ENCODE measurements at regions not wholly inside any gene's neighbourhood (a gene's known extent, or its start where the extent isn't known, plus 50 kb on each side); places are given as distances from the start of the nearest gene placed in this dataset.

GRCh38 chr10:107415446-107415845, 250.9 kb upstream of the SORCS1 start:
- Histone ChIP-seq H3K4me1 (ENCODE audit: insufficient read depth, low read length) (no peaks in the 10 kb centered on the region), H3K36me3 (ENCODE audit: insufficient read depth, low read length) (no peaks in the 10 kb centered on the region), H3K9me3 (ENCODE audit: low read length) (no peaks in the 10 kb centered on the region), H3K27me3 (ENCODE audit: insufficient read depth, low read length) (no peaks in the 10 kb centered on the region), H2AFZ (ENCODE audit: low read depth, low read length) (no peak overlapping the region), H3K4me3 (ENCODE audit: low read length) (no peak overlapping the region)

- no peaks in the 10 kb centered on the region for H3K4me1 ChIP-seq (ENCODE audit: insufficient read depth, low read length)
- H3K9me3 ChIP-seq (ENCODE audit: low read length): no peaks in the 10 kb centered on the region
- no peaks in the 10 kb centered on the region for H3K36me3 ChIP-seq (ENCODE audit: insufficient read depth, low read length)
- H3K4me3 ChIP-seq (ENCODE audit: low read length): no peak overlapping the region
- no peak overlapping the region for H2AFZ ChIP-seq (ENCODE audit: low read depth, low read length)
- H3K27me3 ChIP-seq (ENCODE audit: insufficient read depth, low read length): no peaks in the 10 kb centered on the region
These were observed 249.5 kb upstream of the SORCS1 start for GRCh38 chr10:107413971-107414370.

GRCh38 chr10:107409522-107409921, 245.0 kb upstream of the SORCS1 start:
- Histone ChIP-seq H3K4me1 (ENCODE audit: insufficient read depth, low read length) (no peaks in the 10 kb centered on the region), H3K27me3 (ENCODE audit: insufficient read depth, low read length) (no peaks in the 10 kb centered on the region), H3K4me3 (ENCODE audit: low read length) (no peak overlapping the region), H2AFZ (ENCODE audit: low read depth, low read length) (no peak overlapping the region), H3K36me3 (ENCODE audit: insufficient read depth, low read length) (no peaks in the 10 kb centered on the region), H3K9me3 (ENCODE audit: low read length) (no peaks in the 10 kb centered on the region)

GRCh38 chr10:107398115-107398514, 233.6 kb upstream of the SORCS1 start:
- no peaks in the 10 kb centered on the region for H3K9me3 ChIP-seq (ENCODE audit: low read length)
- H2AFZ ChIP-seq (ENCODE audit: low read depth, low read length): no peak overlapping the region
- H3K4me1 ChIP-seq (ENCODE audit: insufficient read depth, low read length): no peaks in the 10 kb centered on the region
- no peaks in the 10 kb centered on the region for H3K36me3 ChIP-seq (ENCODE audit: insufficient read depth, low read length)
- no peak overlapping the region for H3K4me3 ChIP-seq (ENCODE audit: low read length)
- H3K27me3 ChIP-seq (ENCODE audit: insufficient read depth, low read length): no peaks in the 10 kb centered on the region

GRCh38 chr10:107391901-107392300, 227.4 kb upstream of the SORCS1 start:
- Histone ChIP-seq H3K9me3 (ENCODE audit: low read length) (no peaks in the 10 kb centered on the region), H2AFZ (ENCODE audit: low read depth, low read length) (no peak overlapping the region), H3K4me3 (ENCODE audit: low read length) (no peak overlapping the region), H3K27me3 (ENCODE audit: insufficient read depth, low read length) (no peaks in the 10 kb centered on the region), H3K36me3 (ENCODE audit: insufficient read depth, low read length) (no peaks in the 10 kb centered on the region), H3K4me1 (ENCODE audit: insufficient read depth, low read length) (no peaks in the 10 kb centered on the region)

- H3K4me3 ChIP-seq (ENCODE audit: low read length): no peak overlapping the region
- no peaks in the 10 kb centered on the region for H3K9me3 ChIP-seq (ENCODE audit: low read length)
- no peaks in the 10 kb centered on the region for H3K27me3 ChIP-seq (ENCODE audit: insufficient read depth, low read length)
- H2AFZ ChIP-seq (ENCODE audit: low read depth, low read length): no peak overlapping the region
- no peaks in the 10 kb centered on the region for H3K36me3 ChIP-seq (ENCODE audit: insufficient read depth, low read length)
- H3K4me1 ChIP-seq (ENCODE audit: insufficient read depth, low read length): no peaks in the 10 kb centered on the region
These were observed 226.1 kb upstream of the SORCS1 start for GRCh38 chr10:107390563-107390962.

- H3K9me3 ChIP-seq (ENCODE audit: low read length): no peaks in the 10 kb centered on the region
- no peaks in the 10 kb centered on the region for H3K4me1 ChIP-seq (ENCODE audit: insufficient read depth, low read length)
- no peaks in the 10 kb centered on the region for H3K27me3 ChIP-seq (ENCODE audit: insufficient read depth, low read length)
- H2AFZ ChIP-seq (ENCODE audit: low read depth, low read length): no peak overlapping the region
- H3K4me3 ChIP-seq (ENCODE audit: low read length): no peak overlapping the region
- H3K36me3 ChIP-seq (ENCODE audit: insufficient read depth, low read length): no peaks in the 10 kb centered on the region
These were observed 218.9 kb upstream of the SORCS1 start for GRCh38 chr10:107383357-107383756.

- H3K4me1 ChIP-seq (ENCODE audit: insufficient read depth, low read length): no peaks in the 10 kb centered on the region
These were observed 215.1 kb upstream of the SORCS1 start for GRCh38 chr10:107379601-107380000.

GRCh38 chr10:107371801-107372200, 207.3 kb upstream of the SORCS1 start:
- no peaks in the 10 kb centered on the region for H3K4me1 ChIP-seq (ENCODE audit: insufficient read depth, low read length)
- no peaks in the 10 kb centered on the region for H3K36me3 ChIP-seq (ENCODE audit: insufficient read depth, low read length)
- no peak overlapping the region for H3K4me3 ChIP-seq (ENCODE audit: low read length)
- H3K9me3 ChIP-seq (ENCODE audit: low read length): no peaks in the 10 kb centered on the region
- H2AFZ ChIP-seq (ENCODE audit: low read depth, low read length): no peak overlapping the region
- no peaks in the 10 kb centered on the region for H3K27me3 ChIP-seq (ENCODE audit: insufficient read depth, low read length)

More at GRCh38 chr10:107379601-107380000, 215.1 kb upstream of the SORCS1 start:
- Histone ChIP-seq H3K36me3 (ENCODE audit: insufficient read depth, low read length) (no peaks in the 10 kb centered on the region), H2AFZ (ENCODE audit: low read depth, low read length) (no peak overlapping the region), H3K27me3 (ENCODE audit: insufficient read depth, low read length) (no peaks in the 10 kb centered on the region), H3K9me3 (ENCODE audit: low read length) (no peaks in the 10 kb centered on the region), H3K4me3 (ENCODE audit: low read length) (no peak overlapping the region)

- H3K4me1 ChIP-seq (ENCODE audit: insufficient read depth, low read length): no peaks in the 10 kb centered on the region
- H3K27me3 ChIP-seq (ENCODE audit: insufficient read depth, low read length): no peaks in the 10 kb centered on the region
- H3K9me3 ChIP-seq (ENCODE audit: low read length): no peaks in the 10 kb centered on the region
- H3K36me3 ChIP-seq (ENCODE audit: insufficient read depth, low read length): no peaks in the 10 kb centered on the region
- no peak overlapping the region for H3K4me3 ChIP-seq (ENCODE audit: low read length)
- H2AFZ ChIP-seq (ENCODE audit: low read depth, low read length): no peak overlapping the region
These were observed 200.4 kb upstream of the SORCS1 start for GRCh38 chr10:107364872-107365271.

GRCh38 chr10:107362306-107362705, 197.8 kb upstream of the SORCS1 start:
- Histone ChIP-seq H3K4me3 (ENCODE audit: low read length) (no peak overlapping the region), H3K27me3 (ENCODE audit: insufficient read depth, low read length) (no peaks in the 10 kb centered on the region), H2AFZ (ENCODE audit: low read depth, low read length) (no peak overlapping the region), H3K4me1 (ENCODE audit: insufficient read depth, low read length) (no peaks in the 10 kb centered on the region), H3K9me3 (ENCODE audit: low read length) (no peaks in the 10 kb centered on the region), H3K36me3 (ENCODE audit: insufficient read depth, low read length) (no peaks in the 10 kb centered on the region)

GRCh38 chr10:107357033-107357432, 192.5 kb upstream of the SORCS1 start:
- Histone ChIP-seq H2AFZ (ENCODE audit: low read depth, low read length) (no peak overlapping the region), H3K9me3 (ENCODE audit: low read length) (no peaks in the 10 kb centered on the region)

GRCh38 chr10:107356396-107356795, 191.9 kb upstream of the SORCS1 start:
- Histone ChIP-seq H2AFZ (ENCODE audit: low read depth, low read length) (no peak overlapping the region), H3K4me3 (ENCODE audit: low read length) (no peak overlapping the region)

More at GRCh38 chr10:107357033-107357432, 192.5 kb upstream of the SORCS1 start:
- H3K4me3 ChIP-seq (ENCODE audit: low read length): no peak overlapping the region
- no peaks in the 10 kb centered on the region for H3K4me1 ChIP-seq (ENCODE audit: insufficient read depth, low read length)
- no peaks in the 10 kb centered on the region for H3K27me3 ChIP-seq (ENCODE audit: insufficient read depth, low read length)
- no peaks in the 10 kb centered on the region for H3K36me3 ChIP-seq (ENCODE audit: insufficient read depth, low read length)

GRCh38 chr10:107342711-107343110, 178.2 kb upstream of the SORCS1 start:
- Histone ChIP-seq H3K9me3 (ENCODE audit: low read length) (no peaks in the 10 kb centered on the region), H3K4me3 (ENCODE audit: low read length) (no peak overlapping the region), H3K4me1 (ENCODE audit: insufficient read depth, low read length) (no peaks in the 10 kb centered on the region), H3K27me3 (ENCODE audit: insufficient read depth, low read length) (no peaks in the 10 kb centered on the region), H2AFZ (ENCODE audit: low read depth, low read length) (no peak overlapping the region), H3K36me3 (ENCODE audit: insufficient read depth, low read length) (no peaks in the 10 kb centered on the region)

More at GRCh38 chr10:107356396-107356795, 191.9 kb upstream of the SORCS1 start:
- no peaks in the 10 kb centered on the region for H3K9me3 ChIP-seq (ENCODE audit: low read length)
- no peaks in the 10 kb centered on the region for H3K27me3 ChIP-seq (ENCODE audit: insufficient read depth, low read length)
- H3K36me3 ChIP-seq (ENCODE audit: insufficient read depth, low read length): no peaks in the 10 kb centered on the region
- no peaks in the 10 kb centered on the region for H3K4me1 ChIP-seq (ENCODE audit: insufficient read depth, low read length)
